NCI-H2107 treated with DMSO at 0.1 percent for 48 hours (cell line): ENCODE measurements at regions not wholly inside any gene's neighbourhood (a gene's known extent, or its start where the extent isn't known, plus 50 kb on each side); places are given as distances from the start of the nearest gene placed in this dataset.

Experiments used
- DNase-seq: peaks from one replicate; lab custom pipeline; 2025; ENCODE audit not compliant: unreplicated experiment; lab: John Stamatoyannopoulos, UW

GRCh38 chr3:148203297-148204010, 494.2 kb upstream of the AGTR1 start:
- DNase-seq = no peak

GRCh38 chr3:148204131-148204530, 493.6 kb upstream of the AGTR1 start:
- no peak for DNase-seq

- no peak for DNase-seq
Measured at GRCh38 chr3:148205977-148206376, 491.7 kb upstream of the AGTR1 start.

DNA sequence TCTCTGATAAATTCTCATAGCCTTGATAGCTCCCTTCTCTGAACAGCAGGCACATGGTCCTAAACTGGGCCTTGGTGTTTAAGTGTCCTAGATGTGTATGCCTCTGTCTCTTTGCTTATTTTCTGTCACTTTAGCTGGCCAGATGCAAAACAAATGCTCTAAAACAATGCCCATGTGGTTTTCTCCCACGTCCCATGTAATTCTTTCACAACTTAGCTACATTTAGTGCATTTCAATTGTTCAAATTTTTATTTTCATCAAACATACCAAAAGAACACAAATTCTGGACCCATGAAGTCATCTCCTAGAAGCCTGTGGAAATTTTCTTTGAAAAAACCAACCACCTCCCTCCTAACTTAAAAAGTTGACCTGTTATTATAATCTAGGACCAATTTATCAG, 491.3 kb upstream of the AGTR1 start:
- DNase-seq = no peak

- DNase-seq = no peak
Measured at GRCh38 chr3:148208975-148209374, 488.7 kb upstream of the AGTR1 start.

- DNase-seq = no peak
Measured at GRCh38 chr3:148211725-148212124, 486.0 kb upstream of the AGTR1 start.

DNA sequence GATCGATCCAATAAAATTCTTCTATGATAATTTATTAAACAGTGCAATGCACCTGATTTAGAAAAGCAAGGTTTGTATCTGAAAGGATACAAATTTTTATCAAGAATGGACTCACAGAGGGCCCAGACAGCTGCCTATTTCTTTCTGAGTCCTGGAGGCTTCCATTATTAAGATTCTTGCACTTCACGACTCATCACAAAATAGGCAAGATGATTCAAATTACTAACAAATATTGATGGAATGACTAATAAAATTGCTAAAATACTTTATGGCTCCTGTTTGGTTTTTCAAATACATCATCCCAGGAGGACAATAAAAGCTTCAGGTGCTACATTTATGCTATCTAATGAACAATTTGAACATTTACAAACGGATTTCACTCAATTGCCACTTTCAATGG, 483.0 kb upstream of the AGTR1 start:
- no peak for DNase-seq

DNA sequence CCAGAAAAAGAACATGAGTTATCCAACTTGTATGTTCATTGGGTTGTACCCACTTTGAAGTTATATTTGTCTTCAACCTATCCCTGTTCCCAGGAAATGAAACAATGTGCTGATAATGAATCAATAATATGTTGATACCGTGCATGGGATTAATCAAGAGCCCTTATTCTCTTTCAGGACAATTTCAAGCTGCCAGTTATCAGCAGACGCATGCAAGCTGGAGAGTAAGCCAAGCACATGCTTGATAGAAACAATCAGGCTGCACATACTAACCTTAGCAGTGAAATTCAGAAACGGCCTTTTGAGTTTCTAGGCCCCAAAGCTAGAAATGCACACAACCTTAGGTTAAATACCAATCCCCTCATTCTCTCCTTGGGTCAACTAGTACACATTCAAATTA, 480.4 kb upstream of the AGTR1 start:
- no peak for DNase-seq

- no peak for DNase-seq
Measured at GRCh38 chr3:148218222-148218621, 479.5 kb upstream of the AGTR1 start.

DNA sequence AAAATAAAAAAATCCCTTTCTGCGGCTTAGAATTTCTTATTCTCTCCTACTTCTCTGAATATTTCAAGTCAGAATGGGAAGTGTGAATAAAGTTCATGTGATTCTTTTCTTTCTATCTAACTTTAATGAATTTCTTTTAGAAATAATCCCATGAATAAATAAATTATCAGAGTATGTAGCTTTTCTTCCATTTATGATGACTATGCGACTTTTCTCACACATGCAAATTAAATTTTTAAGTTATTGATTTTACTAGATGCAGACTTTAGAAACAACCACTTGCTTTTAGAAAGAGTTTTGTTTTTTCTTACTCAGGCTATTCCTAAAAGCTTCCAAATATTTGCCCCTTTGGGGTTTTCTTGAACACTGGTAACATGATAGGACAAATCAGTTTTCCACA, 477.7 kb upstream of the AGTR1 start:
- no peak for DNase-seq

DNA sequence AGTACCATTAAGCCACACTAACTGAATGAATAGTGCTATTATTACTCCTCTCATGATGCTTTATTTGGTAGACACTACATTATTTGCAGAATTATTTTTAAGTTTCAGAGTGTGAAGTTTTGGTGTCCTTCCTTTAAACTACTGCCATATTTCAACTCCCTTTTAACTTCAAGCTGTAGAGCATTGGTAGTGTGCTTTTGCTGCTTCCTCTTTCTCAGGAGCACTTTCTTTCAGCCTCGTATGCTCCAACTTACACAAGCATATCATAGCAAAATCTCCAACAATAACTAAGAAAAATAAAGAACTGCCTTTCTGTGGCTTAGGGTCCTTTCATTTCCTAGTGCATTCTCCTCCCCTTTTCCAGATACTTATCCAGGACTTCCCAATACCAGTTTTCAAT, 476.4 kb upstream of the AGTR1 start:
- DNase-seq = no peak

GRCh38 chr3:148223266-148223665, 474.4 kb upstream of the AGTR1 start:
- DNase-seq = no peak

DNA sequence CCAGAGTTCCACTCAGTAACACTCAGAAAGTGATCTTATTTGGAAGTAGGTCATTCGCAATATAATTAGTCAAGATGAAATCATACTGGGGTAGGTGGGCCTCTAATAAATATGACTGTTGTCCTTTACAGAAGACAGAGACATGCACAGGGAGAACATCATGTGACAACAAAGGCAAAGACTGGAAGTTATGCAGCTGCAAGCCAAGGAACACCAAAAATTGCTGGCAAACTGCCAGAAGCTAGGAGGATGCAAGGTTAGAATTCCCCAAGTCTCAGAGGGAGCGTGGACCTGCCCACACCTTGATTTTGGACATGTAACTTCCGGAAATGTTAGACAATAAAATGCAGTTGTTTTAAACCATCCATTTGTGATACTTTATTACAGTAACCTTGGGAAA, 471.5 kb upstream of the AGTR1 start:
- no peak for DNase-seq

DNA sequence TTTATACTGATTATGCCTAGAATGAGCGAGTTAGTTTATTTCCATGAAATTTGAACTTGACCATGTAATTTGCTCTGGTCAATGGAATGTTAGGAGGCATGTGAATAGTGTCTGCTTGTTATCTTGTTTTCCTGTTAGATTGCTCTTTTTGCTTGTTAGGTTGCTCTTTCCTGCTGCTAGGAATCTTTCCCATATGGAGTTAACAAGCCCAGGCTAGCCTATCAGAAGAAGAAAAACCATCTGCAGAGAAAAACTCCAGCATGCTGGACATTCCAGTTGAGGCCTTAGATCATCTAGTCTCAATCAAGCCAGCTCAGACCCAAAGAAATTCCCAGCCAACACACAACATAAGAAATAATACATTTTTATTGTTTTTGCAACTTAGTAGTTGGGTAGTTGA, 470.2 kb upstream of the AGTR1 start:
- no peak for DNase-seq

GRCh38 chr3:148229107-148229506, 468.6 kb upstream of the AGTR1 start:
- DNase-seq = no peak

DNA sequence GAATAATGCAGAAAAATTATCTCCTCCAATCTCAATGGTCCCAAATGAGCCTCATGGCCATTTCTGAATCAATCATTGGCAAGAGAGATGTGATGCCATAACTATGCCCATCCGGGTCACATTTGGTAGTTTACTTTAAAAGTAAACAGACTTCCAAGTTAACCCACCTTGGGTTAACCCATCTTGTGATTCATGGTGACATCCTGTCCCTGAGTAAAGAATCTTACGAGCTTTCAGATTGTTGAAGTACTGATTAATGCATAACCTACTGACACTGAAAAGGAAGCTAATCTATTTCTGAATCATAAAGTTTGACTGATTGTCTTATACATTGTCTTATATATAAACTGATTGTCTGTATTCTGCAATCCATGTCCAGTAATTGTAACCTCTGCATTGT, 467.2 kb upstream of the AGTR1 start:
- DNase-seq = no peak

DNA sequence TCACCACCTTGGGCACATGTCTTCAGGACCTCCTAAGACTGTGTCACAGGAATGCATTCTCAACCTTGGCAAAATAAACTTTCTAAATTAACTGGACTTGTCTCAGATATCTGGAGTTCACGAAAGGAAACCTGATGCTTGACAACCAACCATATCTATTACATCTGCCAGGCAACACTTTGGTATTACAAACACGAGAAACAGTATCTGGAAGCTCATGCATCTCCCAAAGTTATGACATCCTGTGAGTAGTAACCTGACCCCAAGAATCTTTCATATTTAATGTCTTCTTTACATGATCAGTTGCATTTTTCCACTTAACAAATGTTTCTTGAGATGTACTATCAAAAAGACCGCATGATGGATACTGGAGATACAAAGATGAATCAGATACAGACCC, 465.3 kb upstream of the AGTR1 start:
- DNase-seq = no peak

- no peak for DNase-seq
Measured at GRCh38 chr3:148233403-148233802, 464.3 kb upstream of the AGTR1 start.

DNA sequence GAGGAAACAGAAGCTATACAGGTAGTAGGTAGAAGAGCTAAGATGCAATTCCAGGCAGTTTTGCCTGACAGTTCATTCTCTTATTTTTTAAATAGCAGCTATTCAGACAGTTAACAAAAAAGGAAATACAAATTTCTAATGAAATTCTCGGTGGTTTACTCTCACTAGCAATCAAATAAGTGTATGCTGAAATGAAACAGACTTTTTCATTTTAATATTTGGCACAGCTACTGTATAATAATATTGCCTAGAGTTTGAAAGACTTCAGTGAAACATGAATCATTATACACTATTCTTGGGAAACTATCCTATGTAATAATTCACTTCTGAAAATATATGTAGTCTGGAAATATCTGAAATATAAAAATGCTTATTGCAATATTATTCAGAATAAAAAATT, 463.2 kb upstream of the AGTR1 start:
- DNase-seq = no peak

GRCh38 chr3:148235566-148235965, 462.1 kb upstream of the AGTR1 start:
- no peak for DNase-seq

DNA sequence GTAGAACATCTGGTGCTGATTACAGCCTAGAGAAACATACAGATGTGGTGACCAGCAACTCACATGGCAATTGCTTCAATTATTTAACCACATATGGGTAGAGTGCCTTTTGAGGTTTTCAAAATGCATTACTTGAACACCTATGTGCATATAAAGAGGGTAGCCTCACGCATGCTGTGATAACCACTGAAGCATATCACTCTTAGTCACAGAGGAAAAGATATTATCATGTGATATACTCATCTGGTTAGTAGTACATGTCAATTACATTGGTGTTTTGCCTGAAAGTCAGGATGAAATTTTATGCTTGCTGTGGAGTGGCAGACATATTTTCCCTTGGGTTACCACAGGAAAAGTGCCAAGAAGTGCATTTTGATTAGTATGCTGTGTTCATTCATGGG, 459.3 kb upstream of the AGTR1 start:
- no peak for DNase-seq

DNA sequence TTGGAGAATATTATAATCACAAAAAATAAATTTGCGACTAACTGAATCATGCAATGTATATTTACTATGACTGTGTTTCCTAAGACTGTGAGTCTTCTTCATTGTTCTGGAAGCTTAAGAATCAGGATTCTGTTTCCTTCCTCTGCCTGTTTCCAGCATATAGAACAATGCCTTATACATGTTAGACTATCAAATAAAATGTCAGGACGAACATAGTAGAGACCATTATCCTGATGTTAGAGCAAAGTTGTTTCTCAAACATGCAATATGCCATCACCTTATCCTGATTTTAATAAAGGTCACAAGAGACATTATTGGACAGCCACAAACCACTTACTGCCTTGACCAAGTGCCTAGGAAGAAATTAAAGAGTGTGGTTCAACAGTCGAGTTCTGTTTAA, 457.4 kb upstream of the AGTR1 start:
- DNase-seq = no peak

DNA sequence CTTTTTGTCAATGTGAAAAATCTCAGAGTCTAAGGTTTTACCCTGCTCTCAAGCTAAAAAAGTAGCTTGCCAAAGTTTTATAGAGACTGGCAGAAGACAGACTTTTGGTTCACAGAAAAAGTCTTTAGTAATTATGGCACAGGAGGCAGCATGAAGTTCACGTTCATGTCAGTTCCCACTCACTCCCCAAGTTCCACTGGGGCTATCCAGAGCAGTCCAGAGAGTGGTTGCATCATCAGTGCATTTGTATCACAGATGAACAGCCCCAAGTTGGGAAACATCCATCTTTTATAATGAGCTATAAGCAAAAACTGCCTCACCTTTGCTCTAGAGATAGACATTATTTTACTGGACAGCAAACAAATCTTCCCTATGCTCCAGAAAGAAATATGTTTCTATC, 454.1 kb upstream of the AGTR1 start:
- no peak for DNase-seq
